Heart right ventricle (tissue), 16 donors: ENCODE measurements at regions not wholly inside any gene's neighbourhood (a gene's known extent, or its start where the extent isn't known, plus 50 kb on each side); places are given as distances from the start of the nearest gene placed in this dataset.
A peak's percentile ranks its signal among the peaks of the same experiment; 100 is the strongest.

Source experiments
- ATAC-seq, 8 donors: fragments of 200-7000 bp; cut with Tn5 transposase; one replicate each; pipeline ENCODE4 v1.9.1; 2020; ENCODE audit warnings: mild to moderate bottlenecking in 8 of 8, moderate library complexity in 8 of 8, moderate number of reproducible peaks in 1 of 8
- DNase-seq, 2 donors: peaks; one replicate each; pipeline ENCODE4 v3.0.0-alpha.2; 2020
- H3K27ac ChIP-seq, 10 donors: fragments of 200-600 bp; sonication (generic) in 2 of 10; one replicate each; pipeline versions ENCODE4 v1.5.0 to v1.8.0; 2020 to 2022; ENCODE audit warnings: mild to moderate bottlenecking in 3 of 10
- H3K27me3 ChIP-seq, 7 donors: fragments of 200-600 bp; one replicate each; pipeline ENCODE4 v1.8.0; 2021 to 2022; ENCODE audit warnings: mild to moderate bottlenecking in 2 of 7
- H3K36me3 ChIP-seq, 9 donors: fragments of 200-600 bp; sonication (generic) in 1 of 9; one replicate each; pipeline versions ENCODE4 v1.5.0 to v1.8.0; 2020 to 2022; ENCODE audit warnings: mild to moderate bottlenecking in 2 of 9
- H3K4me1 ChIP-seq, 9 donors: fragments of 200-600 bp; sonication (generic) in 1 of 9; one replicate each; pipeline versions ENCODE4 v1.5.0 to v1.8.0; 2020 to 2022; ENCODE audit warnings: mild to moderate bottlenecking in 4 of 9
- H3K4me3 ChIP-seq, 10 donors: fragments of 200-600 bp; sonication (generic) in 2 of 10; one replicate each; pipeline versions ENCODE4 v1.5.0 to v1.8.0; 2020 to 2022; ENCODE audit warnings: mild to moderate bottlenecking in 7 of 10, moderate library complexity in 2 of 10
- H3K9me3 ChIP-seq, 11 donors: fragments of 200-600 bp in 10 of 11; sonication (generic) in 2 of 11; one replicate each; pipeline versions ENCODE4 v1.5.0 to v1.8.0; 2013 to 2022; ENCODE audit warnings: mild to moderate bottlenecking in 2 of 11, control low read depth in 1 of 11, moderate library complexity in 1 of 11
- WGBS, 2 donors: extraction: QIAGEN DNeasy Blood & Tissue Kit; methylation state at CpG; one replicate each; pipeline ENCODE4 v1.1.7; 2013; ENCODE audit warnings: inconsistent platforms in 1 of 2; 5-methylcytosine and 5-hydroxymethylcytosine counted together
- intact Hi-C, 10 donors: fragments of 100-400 bp; cut with DNase I; formaldehyde crosslinking; loops; one replicate each; pipeline versions ENCODE4 v1.11.1 to v1.14.2; 2022
- TF ChIP-seq, protein P1 (sequence below), 9 donors: fragments of 200-600 bp; sonication (generic) in 2 of 9; IDR thresholded peaks; one replicate each; pipeline versions ENCODE4 v1.5.0 to v1.8.0; 2021 to 2022; ENCODE audit warnings: antibody characterized with exemption in 9 of 9, mild to moderate bottlenecking in 5 of 9, moderate library complexity in 1 of 9
- donor health status: Arrhythmogenic right ventricular cardiomyopathy.
- donor health status: ischemic (EF 13 %, LVEDD 7.1; RV severe dilation, severe dysfunction).
- donor health status: healthy with polysubstance abuse.
- donor health status: DM: no; HTN: yes; CAD: no.
- donor health status: DM: no; HTN: no; CAD: no.
- donor health status: ischemic (EF 25% LVEDD 6.9; RV normal size, moderate dysfunction).
- donor health status: ischemic (EF 25% LVEDD 5.7; RV mildly dilated, moderate dysfunction).
- donor health status: healthy.
- donor health status: DM: yes; HTN: yes; CAD: no.
- donor health status: Ischemic cardiomyopathy.
- donor health status: ischemic (EF 35%, LVEDD 5.7; RV mildly dilated, moderate dysfunction).
- donor health status: nonischemic (EF 11% LVEDD 7.7; RV severe dilation, severe dysfunction).
- donor health status: DM: yes; HTN: yes; CAD: no.
- donor health status: PGD.
- donor health status: ischemic (EF 29% LVEDD 5.4; RV normal size, mild dysfunction).
- donor health status: nonischemic (EF 23%, LVEDD 6.1; RV moderate dilation, normal function).

GRCh38 chr14:48814562-48814961 lies 771.6 kb downstream of the RPS29 start:
- DNase-seq (no peak), ATAC-seq (no peak)
- Histone ChIP-seq H3K27ac (no peak overlapping the region), H3K4me3 (no peak overlapping the region), H3K4me1 (no peaks in the 10 kb centered on the region), H3K9me3 (peaks cover 0 to 2% (median 0%) of the 10 kb centered on the region in 11 donors), H3K27me3 (no peaks in the 10 kb centered on the region), H3K36me3 (no peaks in the 10 kb centered on the region)
- whole genome bisulfite sequencing, 2 donors = 58 to 74% methylated on average over 2 of the region's 2 CpGs
- TF ChIP-seq, protein P1, sequence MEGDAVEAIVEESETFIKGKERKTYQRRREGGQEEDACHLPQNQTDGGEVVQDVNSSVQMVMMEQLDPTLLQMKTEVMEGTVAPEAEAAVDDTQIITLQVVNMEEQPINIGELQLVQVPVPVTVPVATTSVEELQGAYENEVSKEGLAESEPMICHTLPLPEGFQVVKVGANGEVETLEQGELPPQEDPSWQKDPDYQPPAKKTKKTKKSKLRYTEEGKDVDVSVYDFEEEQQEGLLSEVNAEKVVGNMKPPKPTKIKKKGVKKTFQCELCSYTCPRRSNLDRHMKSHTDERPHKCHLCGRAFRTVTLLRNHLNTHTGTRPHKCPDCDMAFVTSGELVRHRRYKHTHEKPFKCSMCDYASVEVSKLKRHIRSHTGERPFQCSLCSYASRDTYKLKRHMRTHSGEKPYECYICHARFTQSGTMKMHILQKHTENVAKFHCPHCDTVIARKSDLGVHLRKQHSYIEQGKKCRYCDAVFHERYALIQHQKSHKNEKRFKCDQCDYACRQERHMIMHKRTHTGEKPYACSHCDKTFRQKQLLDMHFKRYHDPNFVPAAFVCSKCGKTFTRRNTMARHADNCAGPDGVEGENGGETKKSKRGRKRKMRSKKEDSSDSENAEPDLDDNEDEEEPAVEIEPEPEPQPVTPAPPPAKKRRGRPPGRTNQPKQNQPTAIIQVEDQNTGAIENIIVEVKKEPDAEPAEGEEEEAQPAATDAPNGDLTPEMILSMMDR (IDR thresholded peaks at IDR 0.05) = peak in 2 of 9 donors; percentile 9 to 21
- intact Hi-C loops = loop anchor here in 1 of 10 donors (10.0 kb wide), 1 partner anchor 340 kb away; no protein-coding TSS in a partner anchor

GRCh38 chr14:48805315-48805714 lies 780.9 kb downstream of the RPS29 start:
- no peak for DNase-seq
- WGBS, 2 donors = 70% methylated on average over 14 of the region's 14 CpGs

DNA sequence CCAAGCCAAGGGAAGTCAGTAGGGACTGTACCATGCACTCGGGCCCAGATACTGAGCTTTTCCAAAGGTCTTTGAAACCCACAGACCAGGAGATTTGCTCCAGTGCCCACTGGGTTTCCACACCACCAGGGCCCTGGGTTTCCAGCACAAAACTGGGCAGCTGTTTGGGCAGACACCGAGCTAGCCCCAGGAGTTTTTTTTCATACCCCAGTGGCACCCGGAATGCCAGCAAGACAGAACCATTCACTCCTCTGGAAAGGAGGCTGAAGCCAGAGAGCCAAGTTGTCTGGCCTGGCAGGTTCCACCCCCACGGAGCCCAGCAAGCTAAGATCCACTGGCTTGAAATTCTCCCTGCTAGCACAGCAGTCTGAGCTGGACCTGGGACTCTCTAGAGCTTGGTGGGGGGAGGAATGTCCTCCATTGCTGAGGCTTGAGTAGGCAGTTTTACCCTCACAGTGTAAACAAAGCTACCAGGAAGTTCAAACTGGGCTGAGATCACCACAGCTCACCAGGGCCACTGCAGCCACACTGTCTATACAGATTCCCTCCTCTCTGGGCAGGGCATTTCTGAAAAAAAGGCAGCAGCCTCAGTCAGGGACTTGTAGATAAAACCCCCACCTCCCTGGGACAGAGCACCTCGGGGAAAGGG lies 793.7 kb downstream of the RPS29 start:
- Histone ChIP-seq H3K27ac (no peak overlapping the region), H3K27me3 (no peaks in the 10 kb centered on the region), H3K36me3 (no peaks in the 10 kb centered on the region), H3K4me1 (no peaks in the 10 kb centered on the region), H3K4me3 (no peak overlapping the region), H3K9me3 (peaks cover 0 to 16% (median 0%) of the 10 kb centered on the region in 11 donors)
- TF ChIP-seq, protein P1 (IDR thresholded peaks at IDR 0.05) = no peak
- DNase-seq = no peak
- WGBS, 2 donors = 74 to 85% methylated on average over 5 of the region's 5 CpGs
- ATAC-seq = no peak
- intact Hi-C loops = no loop called here

More at GRCh38 chr14:48805315-48805714, 780.9 kb downstream of the RPS29 start:
- intact Hi-C loops = no loop called here
- H3K4me3 ChIP-seq = no peak overlapping the region
- peaks cover 0 to 19% (median 0%) of the 10 kb centered on the region in 11 donors for H3K9me3 ChIP-seq
- TF ChIP-seq, protein P1 (IDR thresholded peaks at IDR 0.05) = no peak
- no peaks in the 10 kb centered on the region for H3K4me1 ChIP-seq
- no peaks in the 10 kb centered on the region for H3K27me3 ChIP-seq
- H3K36me3 ChIP-seq = no peaks in the 10 kb centered on the region
- no peak for ATAC-seq
- H3K27ac ChIP-seq = no peak overlapping the region

GRCh38 chr14:48788771-48789170 lies 797.4 kb downstream of the RPS29 start:
- intact Hi-C loops = no loop called here
- no peak for ATAC-seq
- H3K9me3 ChIP-seq = peaks cover 0 to 5% (median 0%) of the 10 kb centered on the region in 11 donors
- TF ChIP-seq, protein P1 (IDR thresholded peaks at IDR 0.05) = no peak
- DNase-seq = no peak
- no peaks in the 10 kb centered on the region for H3K36me3 ChIP-seq
- H3K27me3 ChIP-seq = no peaks in the 10 kb centered on the region
- 58 to 65% methylated on average over 2 of the region's 2 CpGs for WGBS, 2 donors
- H3K27ac ChIP-seq = no peak overlapping the region
- peak overlapping the region in 2 of 10 donors; percentile 9 to 26 for H3K4me3 ChIP-seq
- no peaks in the 10 kb centered on the region for H3K4me1 ChIP-seq
